Peyer's patch (tissue), 4 donors: ENCODE measurements at regions not wholly inside any gene's neighbourhood (a gene's known extent, or its start where the extent isn't known, plus 50 kb on each side); places are given as distances from the start of the nearest gene placed in this dataset.

Experiments
- DNase-seq, 3 donors: peaks; one replicate each; pipeline ENCODE4 v3.0.0-alpha.2; 2017 to 2019
- H3K27ac ChIP-seq, 4 donors: fragments of 200-600 bp; sonication (generic); one replicate each; pipeline ENCODE4 v1.5.1; 2016 to 2019
- H3K27me3 ChIP-seq, 2 donors: fragments of 200-600 bp; sonication (generic); one replicate each; pipeline ENCODE4 v1.5.1; 2019
- H3K36me3 ChIP-seq, 3 donors: fragments of 200-600 bp; sonication (generic); one replicate each; pipeline ENCODE4 v1.5.1; 2016 to 2019
- H3K4me1 ChIP-seq, 4 donors: fragments of 200-600 bp; sonication (generic); one replicate each; pipeline ENCODE4 v1.5.1; 2016 to 2019
- H3K4me3 ChIP-seq, 4 donors: fragments of 200-600 bp; sonication (generic); 1 replicate in 3 of 4; 2 replicates in 1 of 4; pipeline ENCODE4 v1.5.1; 2016 to 2019; ENCODE audit warnings: mild to moderate bottlenecking in 1 of 4
- H3K9me3 ChIP-seq, 4 donors: fragments of 200-600 bp; sonication (generic); one replicate each; pipeline ENCODE4 v1.5.1; 2016 to 2019; ENCODE audit warnings: mild to moderate bottlenecking in 1 of 4
- POLR2A ChIP-seq, 2 donors: fragments of 450-650 bp; IDR thresholded peaks; one replicate each; pipeline ENCODE4 v1.5.1; 2017; ENCODE audit warnings: antibody characterized with exemption in 2 of 2, mild to moderate bottlenecking in 2 of 2, moderate library complexity in 2 of 2
- TF ChIP-seq, protein P1 (sequence below), 6 experiments: fragments of 450-650 bp in 4 of 6; fragments of 200-600 bp in 2 of 6; sonication (generic) in 1 of 6; IDR thresholded peaks; one replicate each; pipeline ENCODE4 v1.5.1; 2017 to 2019; ENCODE audit warnings: antibody characterized with exemption in 6 of 6, mild to moderate bottlenecking in 3 of 6, moderate library complexity in 1 of 6

GRCh38 chr10:6699336-6699735, 119.3 kb upstream of the PRKCQ start:
- no peaks in the 10 kb centered on the region for H3K27me3 ChIP-seq
- H3K36me3 ChIP-seq = no peaks in the 10 kb centered on the region
- no peak for DNase-seq
- H3K9me3 ChIP-seq = no peaks in the 10 kb centered on the region
- no peaks in the 10 kb centered on the region for H3K4me1 ChIP-seq
- no peak overlapping the region for H3K4me3 ChIP-seq
- TF ChIP-seq POLR2A (IDR thresholded peaks at IDR 0.05) = no peak
- TF ChIP-seq, protein P1, sequence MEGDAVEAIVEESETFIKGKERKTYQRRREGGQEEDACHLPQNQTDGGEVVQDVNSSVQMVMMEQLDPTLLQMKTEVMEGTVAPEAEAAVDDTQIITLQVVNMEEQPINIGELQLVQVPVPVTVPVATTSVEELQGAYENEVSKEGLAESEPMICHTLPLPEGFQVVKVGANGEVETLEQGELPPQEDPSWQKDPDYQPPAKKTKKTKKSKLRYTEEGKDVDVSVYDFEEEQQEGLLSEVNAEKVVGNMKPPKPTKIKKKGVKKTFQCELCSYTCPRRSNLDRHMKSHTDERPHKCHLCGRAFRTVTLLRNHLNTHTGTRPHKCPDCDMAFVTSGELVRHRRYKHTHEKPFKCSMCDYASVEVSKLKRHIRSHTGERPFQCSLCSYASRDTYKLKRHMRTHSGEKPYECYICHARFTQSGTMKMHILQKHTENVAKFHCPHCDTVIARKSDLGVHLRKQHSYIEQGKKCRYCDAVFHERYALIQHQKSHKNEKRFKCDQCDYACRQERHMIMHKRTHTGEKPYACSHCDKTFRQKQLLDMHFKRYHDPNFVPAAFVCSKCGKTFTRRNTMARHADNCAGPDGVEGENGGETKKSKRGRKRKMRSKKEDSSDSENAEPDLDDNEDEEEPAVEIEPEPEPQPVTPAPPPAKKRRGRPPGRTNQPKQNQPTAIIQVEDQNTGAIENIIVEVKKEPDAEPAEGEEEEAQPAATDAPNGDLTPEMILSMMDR (IDR thresholded peaks at IDR 0.05) = no peak
- H3K27ac ChIP-seq = no peak overlapping the region

GRCh38 chr10:6695519-6695918, 115.4 kb upstream of the PRKCQ start:
- no peaks in the 10 kb centered on the region for H3K36me3 ChIP-seq
- no peaks in the 10 kb centered on the region for H3K27me3 ChIP-seq
- no peak for DNase-seq
- no peak overlapping the region for H3K4me3 ChIP-seq
- no peaks in the 10 kb centered on the region for H3K4me1 ChIP-seq
- no peak for TF ChIP-seq POLR2A (IDR thresholded peaks at IDR 0.05)
- TF ChIP-seq, protein P1 (IDR thresholded peaks at IDR 0.05) = no peak
- no peaks in the 10 kb centered on the region for H3K9me3 ChIP-seq
- H3K27ac ChIP-seq = no peak overlapping the region

- DNase-seq = no peak
- Histone ChIP-seq H3K4me3 (no peak overlapping the region), H3K27ac (no peak overlapping the region), H3K4me1 (no peaks in the 10 kb centered on the region), H3K36me3 (no peaks in the 10 kb centered on the region), H3K9me3 (no peaks in the 10 kb centered on the region), H3K27me3 (no peaks in the 10 kb centered on the region)
- TF ChIP-seq POLR2A (IDR thresholded peaks at IDR 0.05) = no peak
- TF ChIP-seq, protein P1 (IDR thresholded peaks at IDR 0.05) = no peak
Measured at GRCh38 chr10:6694447-6695140, 114.5 kb upstream of the PRKCQ start.

GRCh38 chr10:6692856-6693255, 112.8 kb upstream of the PRKCQ start:
- DNase-seq = no peak
- no peak for TF ChIP-seq POLR2A (IDR thresholded peaks at IDR 0.05)
- TF ChIP-seq, protein P1 (IDR thresholded peaks at IDR 0.05) = no peak
- no peaks in the 10 kb centered on the region for H3K4me1 ChIP-seq
- H3K9me3 ChIP-seq = no peaks in the 10 kb centered on the region
- H3K27me3 ChIP-seq = no peaks in the 10 kb centered on the region
- H3K36me3 ChIP-seq = no peaks in the 10 kb centered on the region
- no peak overlapping the region for H3K4me3 ChIP-seq
- no peak overlapping the region for H3K27ac ChIP-seq

GRCh38 chr10:6692103-6692502, 112.0 kb upstream of the PRKCQ start:
- Histone ChIP-seq H3K4me3 (no peak overlapping the region), H3K27me3 (no peaks in the 10 kb centered on the region), H3K4me1 (no peaks in the 10 kb centered on the region), H3K9me3 (no peaks in the 10 kb centered on the region), H3K27ac (no peak overlapping the region), H3K36me3 (no peaks in the 10 kb centered on the region)
- TF ChIP-seq, protein P1 (IDR thresholded peaks at IDR 0.05) = no peak
- no peak for TF ChIP-seq POLR2A (IDR thresholded peaks at IDR 0.05)
- DNase-seq = no peak

- no peak overlapping the region for H3K27ac ChIP-seq
- no peaks in the 10 kb centered on the region for H3K9me3 ChIP-seq
- TF ChIP-seq, protein P1 (IDR thresholded peaks at IDR 0.05) = no peak
- no peak for TF ChIP-seq POLR2A (IDR thresholded peaks at IDR 0.05)
- H3K4me1 ChIP-seq = no peaks in the 10 kb centered on the region
- no peak for DNase-seq
- no peaks in the 10 kb centered on the region for H3K27me3 ChIP-seq
- H3K36me3 ChIP-seq = no peaks in the 10 kb centered on the region
- no peak overlapping the region for H3K4me3 ChIP-seq
Measured at GRCh38 chr10:6689036-6689435, 109.0 kb upstream of the PRKCQ start.
